ENCODE measurements at regions not wholly inside any gene's neighbourhood (a gene's known extent, or its start where the extent isn't known, plus 50 kb on each side); places are given as distances from the start of the nearest gene placed in this dataset.

DNA sequence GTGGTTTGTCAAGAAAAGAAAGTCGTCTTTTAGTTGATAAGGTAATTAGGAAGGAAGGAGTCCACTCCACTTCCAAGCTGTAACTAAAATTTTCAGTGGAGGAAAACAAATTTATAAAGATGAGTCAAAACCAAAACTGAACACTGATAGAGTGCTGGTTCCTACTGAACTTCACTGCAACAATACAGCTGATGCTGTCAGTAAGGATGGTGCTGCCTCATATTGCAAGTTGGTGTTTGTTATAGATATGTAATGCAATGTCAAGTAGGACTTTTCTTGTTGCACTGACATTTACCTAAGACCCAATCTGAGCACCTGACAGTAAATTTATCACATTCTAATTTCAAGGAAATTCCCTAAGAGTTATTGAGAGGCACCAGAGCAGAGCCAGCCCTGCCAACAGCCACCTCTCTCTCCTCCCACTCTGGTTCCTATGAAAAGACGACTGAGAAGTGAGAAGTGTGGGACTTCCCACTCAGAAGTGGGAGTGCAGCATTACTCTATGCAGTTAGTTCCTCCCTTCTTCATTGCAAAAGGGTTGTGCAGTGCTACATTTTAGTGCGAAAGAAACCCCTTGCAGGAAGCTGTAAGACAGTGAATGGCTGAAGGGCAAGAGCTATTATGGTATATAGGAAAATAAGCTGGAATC is 350.8 kb downstream of the NFIB start:
- DNase-seq = no peak
- 60 to 65% methylated on average over 3 of the region's 3 CpGs for WGBS, 2 donors

GRCh38 chr9:13962006-13962405 is 351.9 kb downstream of the NFIB start:
- Histone ChIP-seq H3K27me3 (no peaks in the 10 kb centered on the region), H3K36me3 (no peaks in the 10 kb centered on the region), H3K9me3 (no peaks in the 10 kb centered on the region), H3K27ac (no peak overlapping the region), H3K4me1 (no peaks in the 10 kb centered on the region), H3K4me3 (no peak overlapping the region)
- WGBS, 2 donors = 58 to 69% methylated on average over 6 of the region's 6 CpGs
- TF ChIP-seq CTCF (IDR thresholded peaks at IDR 0.05) = no peak
- TF ChIP-seq POLR2A (IDR thresholded peaks at IDR 0.05) = no peak
- TF ChIP-seq EP300 (IDR thresholded peaks at IDR 0.05) = no peak
- TF ChIP-seq POLR2AphosphoS5 (IDR thresholded peaks at IDR 0.05) = no peak
- DNase-seq (no peak), ATAC-seq (ENCODE audit: low FRiP score in 2 of 2) (no peak)

More for the DNA sequence above, 350.8 kb downstream of the NFIB start:
- no peak for ATAC-seq (ENCODE audit: low FRiP score in 2 of 2)
- Histone ChIP-seq H3K4me3 (no peak overlapping the region), H3K4me1 (no peaks in the 10 kb centered on the region), H3K36me3 (no peaks in the 10 kb centered on the region), H3K27me3 (no peaks in the 10 kb centered on the region), H3K9me3 (no peaks in the 10 kb centered on the region), H3K27ac (no peak overlapping the region)
- TF ChIP-seq EP300 (IDR thresholded peaks at IDR 0.05) = no peak
- no peak for TF ChIP-seq CTCF (IDR thresholded peaks at IDR 0.05)
- TF ChIP-seq POLR2A (IDR thresholded peaks at IDR 0.05) = no peak
- TF ChIP-seq POLR2AphosphoS5 (IDR thresholded peaks at IDR 0.05) = no peak

- WGBS, 2 donors = 79 to 84% methylated on average over 11 of the region's 11 CpGs
- H3K36me3 ChIP-seq = no peaks in the 10 kb centered on the region
Observed at GRCh38 chr9:13960011-13960765, 353.8 kb downstream of the NFIB start.

DNA sequence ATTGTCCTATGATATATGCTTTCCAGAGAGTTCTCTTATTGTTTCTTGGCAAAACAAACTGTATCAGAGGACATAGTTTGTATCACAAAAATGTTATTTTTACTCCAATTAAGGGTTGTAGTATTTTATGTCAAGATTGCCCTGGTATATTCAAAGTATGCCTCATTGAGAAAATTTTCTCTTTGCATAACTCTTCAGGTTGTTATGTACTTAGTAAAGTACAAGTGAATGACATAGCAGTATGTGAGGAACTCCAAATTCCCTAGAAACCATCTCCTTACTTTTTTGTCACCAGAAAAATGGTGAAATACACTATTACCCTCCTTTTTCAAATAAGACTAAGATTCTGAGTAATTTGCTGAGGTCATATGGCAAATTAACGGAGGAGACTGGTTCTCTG is 355.3 kb downstream of the NFIB start:
- no peak for ATAC-seq (ENCODE audit: low FRiP score in 2 of 2)

More at GRCh38 chr9:13960011-13960765, 353.8 kb downstream of the NFIB start:
- Histone ChIP-seq H3K27me3 (no peaks in the 10 kb centered on the region), H3K27ac (no peak overlapping the region), H3K4me1 (no peaks in the 10 kb centered on the region), H3K9me3 (no peaks in the 10 kb centered on the region), H3K4me3 (no peak overlapping the region)
- DNase-seq (no peak), ATAC-seq (ENCODE audit: low FRiP score in 2 of 2) (no peak)
- TF ChIP-seq EP300 (IDR thresholded peaks at IDR 0.05) = no peak

More for the DNA sequence above, 355.3 kb downstream of the NFIB start:
- H3K27me3 ChIP-seq = no peaks in the 10 kb centered on the region
- 81 to 83% methylated on average over 1 of the region's 1 CpG for whole genome bisulfite sequencing, 2 donors
- no peak overlapping the region for H3K27ac ChIP-seq
- H3K4me3 ChIP-seq = no peak overlapping the region
- DNase-seq = no peak
- H3K9me3 ChIP-seq = no peaks in the 10 kb centered on the region
- H3K36me3 ChIP-seq = no peaks in the 10 kb centered on the region
- TF ChIP-seq CTCF (IDR thresholded peaks at IDR 0.05) (no peak), POLR2AphosphoS5 (IDR thresholded peaks at IDR 0.05) (no peak), EP300 (IDR thresholded peaks at IDR 0.05) (no peak), POLR2A (IDR thresholded peaks at IDR 0.05) (no peak)
- no peaks in the 10 kb centered on the region for H3K4me1 ChIP-seq
